Neural cell (in vitro differentiated cells): ENCODE measurements at regions not wholly inside any gene's neighbourhood (a gene's known extent, or its start where the extent isn't known, plus 50 kb on each side); places are given as distances from the start of the nearest gene placed in this dataset.

Source experiments
- H2AFZ ChIP-seq: fragments of 200-600, 300-800 bp; sonication (generic), shearing (Covaris generic); 2 replicates; pipeline ENCODE4 v1.6.0; 2014; ENCODE audit warnings: low read depth, mild to moderate bottlenecking, antibody characterized with exemption, low read length, moderate library complexity
- H3F3A ChIP-seq: fragments of 200-600 bp; shearing (Covaris generic); 2 replicates; pipeline ENCODE4 v1.6.1; 2016; ENCODE audit warnings: mild to moderate bottlenecking, moderate library complexity, mixed read lengths, antibody characterized with exemption, low read length; ENCODE audit not compliant: insufficient read depth, poor library complexity, severe bottlenecking
- H3K27ac ChIP-seq: fragments of 200-600, 300-800 bp; sonication (generic), shearing (Covaris generic); 2 replicates; pipeline ENCODE4 v1.5.1; 2014; ENCODE audit warnings: mild to moderate bottlenecking, low read length, moderate library complexity
- H3K27me3 ChIP-seq: fragments of 300-800, 200-600 bp; sonication (generic), shearing (Covaris generic); 2 replicates; pipeline ENCODE4 v1.6.0; 2014; ENCODE audit warnings: mild to moderate bottlenecking, low read depth, low read length, moderate library complexity; ENCODE audit not compliant: insufficient read depth
- H3K36me3 ChIP-seq: fragments of 300-800, 200-600 bp; sonication (generic), shearing (Covaris generic); 2 replicates; pipeline ENCODE4 v1.5.1; 2014; ENCODE audit warnings: mild to moderate bottlenecking, antibody characterized with exemption, low read length, moderate library complexity; ENCODE audit not compliant: insufficient read depth
- H3K4me2 ChIP-seq: fragments of 300-800, 200-600 bp; sonication (generic), shearing (Covaris generic); 2 replicates; pipeline ENCODE4 v1.6.0; 2014; ENCODE audit warnings: mild to moderate bottlenecking, low read length
- H3K4me3 ChIP-seq: fragments of 300-800, 200-600 bp; sonication (generic), shearing (Covaris generic); 2 replicates; pipeline ENCODE4 v1.5.1; 2014; ENCODE audit warnings: mild to moderate bottlenecking, low read length, moderate library complexity
- H3K79me2 ChIP-seq: fragments of 200-600 bp; shearing (Covaris generic); replicated peaks from 2 replicates; pipeline ENCODE4 v1.6.0; 2014; ENCODE audit warnings: mild to moderate bottlenecking, low read length, moderate library complexity; ENCODE audit not compliant: insufficient read depth
- H3K9ac ChIP-seq: fragments of 300-800, 200-600 bp; sonication (generic), shearing (Covaris generic); 2 replicates; pipeline ENCODE4 v1.6.1; 2016; ENCODE audit warnings: mild to moderate bottlenecking, low read length, mixed read lengths
- H3K9me2 ChIP-seq: fragments of 200-600 bp; shearing (Covaris generic); 2 replicates; pipeline ENCODE4 v1.6.1; 2016; ENCODE audit warnings: mild to moderate bottlenecking, low read length, mixed read lengths; ENCODE audit not compliant: insufficient read depth
- H3K9me3 ChIP-seq: fragments of 200-600, 300-800 bp; sonication (generic), shearing (Covaris generic); 2 replicates; pipeline ENCODE4 v1.6.1; 2016; ENCODE audit warnings: mild to moderate bottlenecking, mixed run types, low read length, moderate library complexity, mixed read lengths
- H4K20me1 ChIP-seq: fragments of 200-600 bp; shearing (Covaris generic); 2 replicates; pipeline ENCODE4 v1.6.1; 2016; ENCODE audit warnings: mild to moderate bottlenecking, mixed run types; ENCODE audit not compliant: insufficient read depth
- EP300 ChIP-seq: fragments of 450-650 bp; conservative IDR thresholded peaks from 2 replicates; pipeline ENCODE4 v1.6.1; 2014; ENCODE audit warnings: antibody characterized with exemption, mild to moderate bottlenecking, moderate library complexity; ENCODE audit not compliant: poor library complexity, severe bottlenecking
- EZH2 ChIP-seq: fragments of 200-600, 300-800 bp; shearing (Covaris generic), sonication (generic); IDR thresholded peaks from 2 replicates; pipeline ENCODE4 v1.6.1; 2014; ENCODE audit warnings: antibody characterized with exemption, low read length, borderline replicate concordance, mild to moderate bottlenecking; ENCODE audit not compliant: insufficient read depth, poor library complexity, severe bottlenecking
- MXI1 ChIP-seq: fragments of 450-650 bp; conservative IDR thresholded peaks from 2 replicates; pipeline ENCODE4 v1.6.1; 2014; ENCODE audit warnings: antibody characterized with exemption, mild to moderate bottlenecking; ENCODE audit not compliant: poor library complexity, severe bottlenecking
- POLR2AphosphoS5 ChIP-seq: IDR thresholded peaks from 2 replicates; pipeline ENCODE4 v1.6.1; 2012
- RAD21 ChIP-seq: fragments of 450-650 bp; conservative IDR thresholded peaks from 2 replicates; pipeline ENCODE4 v1.6.1; 2014; ENCODE audit warnings: antibody characterized with exemption, mild to moderate bottlenecking, moderate library complexity
- SMC3 ChIP-seq: fragments of 450-650 bp; conservative IDR thresholded peaks from 2 replicates; pipeline ENCODE4 v1.6.1; 2014; ENCODE audit warnings: antibody characterized with exemption, mild to moderate bottlenecking, moderate library complexity; ENCODE audit not compliant: poor library complexity
- TAF1 ChIP-seq: IDR thresholded peaks from 2 replicates; pipeline ENCODE4 v1.6.1; 2012; ENCODE audit warnings: low read depth
- TF ChIP-seq, protein P1 (sequence below): IDR thresholded peaks from 2 replicates; pipeline ENCODE4 v1.6.1; 2012; ENCODE audit warnings: borderline replicate concordance
- TF ChIP-seq, protein P2 (sequence below): fragments of 450-650 bp; IDR thresholded peaks from 2 replicates; pipeline ENCODE4 v1.5.1; 2014; ENCODE audit warnings: antibody characterized with exemption, mild to moderate bottlenecking, moderate library complexity; ENCODE audit not compliant: poor library complexity, severe bottlenecking

DNA sequence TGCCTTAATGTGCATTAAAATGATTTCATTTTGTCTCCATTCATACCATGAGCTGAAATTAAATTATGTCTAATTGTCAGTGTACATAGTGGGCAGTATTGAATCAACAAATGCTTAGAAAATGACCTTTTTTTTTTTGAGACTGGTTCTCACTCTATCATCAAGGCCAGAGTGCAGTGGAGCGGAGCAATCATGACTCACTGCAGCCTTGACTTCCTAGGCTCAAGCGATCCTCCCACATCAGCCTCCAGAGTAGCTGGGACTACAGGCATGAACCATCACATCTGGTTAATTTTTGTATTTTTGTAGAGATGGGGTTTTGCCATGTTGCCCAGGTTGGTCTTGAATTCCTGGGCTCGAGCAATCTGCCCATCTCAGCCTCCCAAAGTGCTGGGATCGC lies 117.0 kb upstream of the BLID start:
- H3K4me3 ChIP-seq = no peak overlapping the region
- no peak overlapping the region for H2AFZ ChIP-seq
- no peaks in the 10 kb centered on the region for H4K20me1 ChIP-seq
- H3K27me3 ChIP-seq = no peaks in the 10 kb centered on the region
- TF ChIP-seq, protein P1, sequence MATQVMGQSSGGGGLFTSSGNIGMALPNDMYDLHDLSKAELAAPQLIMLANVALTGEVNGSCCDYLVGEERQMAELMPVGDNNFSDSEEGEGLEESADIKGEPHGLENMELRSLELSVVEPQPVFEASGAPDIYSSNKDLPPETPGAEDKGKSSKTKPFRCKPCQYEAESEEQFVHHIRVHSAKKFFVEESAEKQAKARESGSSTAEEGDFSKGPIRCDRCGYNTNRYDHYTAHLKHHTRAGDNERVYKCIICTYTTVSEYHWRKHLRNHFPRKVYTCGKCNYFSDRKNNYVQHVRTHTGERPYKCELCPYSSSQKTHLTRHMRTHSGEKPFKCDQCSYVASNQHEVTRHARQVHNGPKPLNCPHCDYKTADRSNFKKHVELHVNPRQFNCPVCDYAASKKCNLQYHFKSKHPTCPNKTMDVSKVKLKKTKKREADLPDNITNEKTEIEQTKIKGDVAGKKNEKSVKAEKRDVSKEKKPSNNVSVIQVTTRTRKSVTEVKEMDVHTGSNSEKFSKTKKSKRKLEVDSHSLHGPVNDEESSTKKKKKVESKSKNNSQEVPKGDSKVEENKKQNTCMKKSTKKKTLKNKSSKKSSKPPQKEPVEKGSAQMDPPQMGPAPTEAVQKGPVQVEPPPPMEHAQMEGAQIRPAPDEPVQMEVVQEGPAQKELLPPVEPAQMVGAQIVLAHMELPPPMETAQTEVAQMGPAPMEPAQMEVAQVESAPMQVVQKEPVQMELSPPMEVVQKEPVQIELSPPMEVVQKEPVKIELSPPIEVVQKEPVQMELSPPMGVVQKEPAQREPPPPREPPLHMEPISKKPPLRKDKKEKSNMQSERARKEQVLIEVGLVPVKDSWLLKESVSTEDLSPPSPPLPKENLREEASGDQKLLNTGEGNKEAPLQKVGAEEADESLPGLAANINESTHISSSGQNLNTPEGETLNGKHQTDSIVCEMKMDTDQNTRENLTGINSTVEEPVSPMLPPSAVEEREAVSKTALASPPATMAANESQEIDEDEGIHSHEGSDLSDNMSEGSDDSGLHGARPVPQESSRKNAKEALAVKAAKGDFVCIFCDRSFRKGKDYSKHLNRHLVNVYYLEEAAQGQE = no peak
- TF ChIP-seq POLR2AphosphoS5 = no peak
- TF ChIP-seq EZH2 = no peak
- TF ChIP-seq SMC3 = no peak
- no peak for TF ChIP-seq TAF1
- TF ChIP-seq EP300 = no peak
- H3K36me3 ChIP-seq = no peaks in the 10 kb centered on the region
- no peaks in the 10 kb centered on the region for H3F3A ChIP-seq
- no peaks in the 10 kb centered on the region for H3K79me2 ChIP-seq
- no peak overlapping the region for H3K9ac ChIP-seq
- no peak overlapping the region for H3K27ac ChIP-seq
- no peaks in the 10 kb centered on the region for H3K9me2 ChIP-seq
- no peaks in the 10 kb centered on the region for H3K9me3 ChIP-seq
- no peak overlapping the region for H3K4me2 ChIP-seq

- H3K4me2 ChIP-seq = no peak overlapping the region
- no peaks in the 10 kb centered on the region for H3F3A ChIP-seq
- no peak overlapping the region for H3K4me3 ChIP-seq
- no peak for TF ChIP-seq EP300
- TF ChIP-seq RAD21 = no peak
- TF ChIP-seq EZH2 = no peak
- TF ChIP-seq, protein P2, sequence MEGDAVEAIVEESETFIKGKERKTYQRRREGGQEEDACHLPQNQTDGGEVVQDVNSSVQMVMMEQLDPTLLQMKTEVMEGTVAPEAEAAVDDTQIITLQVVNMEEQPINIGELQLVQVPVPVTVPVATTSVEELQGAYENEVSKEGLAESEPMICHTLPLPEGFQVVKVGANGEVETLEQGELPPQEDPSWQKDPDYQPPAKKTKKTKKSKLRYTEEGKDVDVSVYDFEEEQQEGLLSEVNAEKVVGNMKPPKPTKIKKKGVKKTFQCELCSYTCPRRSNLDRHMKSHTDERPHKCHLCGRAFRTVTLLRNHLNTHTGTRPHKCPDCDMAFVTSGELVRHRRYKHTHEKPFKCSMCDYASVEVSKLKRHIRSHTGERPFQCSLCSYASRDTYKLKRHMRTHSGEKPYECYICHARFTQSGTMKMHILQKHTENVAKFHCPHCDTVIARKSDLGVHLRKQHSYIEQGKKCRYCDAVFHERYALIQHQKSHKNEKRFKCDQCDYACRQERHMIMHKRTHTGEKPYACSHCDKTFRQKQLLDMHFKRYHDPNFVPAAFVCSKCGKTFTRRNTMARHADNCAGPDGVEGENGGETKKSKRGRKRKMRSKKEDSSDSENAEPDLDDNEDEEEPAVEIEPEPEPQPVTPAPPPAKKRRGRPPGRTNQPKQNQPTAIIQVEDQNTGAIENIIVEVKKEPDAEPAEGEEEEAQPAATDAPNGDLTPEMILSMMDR = no peak
- no peak for TF ChIP-seq POLR2AphosphoS5
- TF ChIP-seq SMC3 = no peak
- no peak for TF ChIP-seq TAF1
- TF ChIP-seq, protein P1 = no peak
- TF ChIP-seq MXI1 = no peak
- H3K9me2 ChIP-seq = no peaks in the 10 kb centered on the region
- no peaks in the 10 kb centered on the region for H4K20me1 ChIP-seq
- H3K79me2 ChIP-seq = no peaks in the 10 kb centered on the region
- H3K9ac ChIP-seq = no peak overlapping the region
- H3K36me3 ChIP-seq = no peaks in the 10 kb centered on the region
- H3K9me3 ChIP-seq = no peaks in the 10 kb centered on the region
- no peak overlapping the region for H2AFZ ChIP-seq
- no peaks in the 10 kb centered on the region for H3K27me3 ChIP-seq
- no peak overlapping the region for H3K27ac ChIP-seq
These were observed 114.4 kb upstream of the BLID start for GRCh38 chr11:122230385-122230755.
